Vagina (tissue), 2 donors: ENCODE measurements at regions not wholly inside any gene's neighbourhood (a gene's known extent, or its start where the extent isn't known, plus 50 kb on each side); places are given as distances from the start of the nearest gene placed in this dataset.

Source experiments
- CTCF ChIP-seq, 3 experiments: fragments of 450-650 bp in 2 of 3; fragments of 200-600 bp in 1 of 3; sonication (generic) in 1 of 3; IDR thresholded peaks; one replicate each; pipeline ENCODE4 v1.5.1; 2017 to 2019; ENCODE audit warnings: antibody characterized with exemption in 3 of 3, mild to moderate bottlenecking in 2 of 3, moderate library complexity in 2 of 3
- POLR2A ChIP-seq, 2 donors: fragments of 450-650 bp; IDR thresholded peaks; one replicate each; pipeline ENCODE4 v1.6.1; 2017; ENCODE audit warnings: antibody characterized with exemption in 2 of 2, mild to moderate bottlenecking in 2 of 2, moderate library complexity in 2 of 2

- TF ChIP-seq POLR2A (IDR thresholded peaks at IDR 0.05) (no peak), CTCF (IDR thresholded peaks at IDR 0.05) (no peak)
Measured at GRCh38 chr12:30573145-30573544, 122.5 kb downstream of the IPO8 start.
